Stomach (tissue), 4 donors: ENCODE measurements at regions not wholly inside any gene's neighbourhood (a gene's known extent, or its start where the extent isn't known, plus 50 kb on each side); places are given as distances from the start of the nearest gene placed in this dataset.

ENCODE experiments used
- CTCF ChIP-seq, 7 experiments: fragments of 450-650 bp in 4 of 7; fragments of 200-600 bp in 3 of 7; sonication (generic) in 3 of 7; IDR thresholded peaks; one replicate each; pipeline ENCODE4 v1.5.1; 2016 to 2019; ENCODE audit warnings: antibody characterized with exemption in 7 of 7, control low read depth in 2 of 7, mild to moderate bottlenecking in 1 of 7
- EP300 ChIP-seq: sonication (generic); formaldehyde crosslinking; IDR thresholded peaks from one replicate; pipeline ENCODE4 v1.6.1; 2017; ENCODE audit warnings: antibody characterized with exemption
- POLR2A ChIP-seq, 4 donors: fragments of 450-650 bp; IDR thresholded peaks; one replicate each; pipeline ENCODE4 v1.6.1; 2016; ENCODE audit warnings: antibody characterized with exemption in 4 of 4, control low read depth in 2 of 4, mild to moderate bottlenecking in 1 of 4, moderate library complexity in 1 of 4
- POLR2AphosphoS5 ChIP-seq, 3 donors: sonication (generic); formaldehyde crosslinking; IDR thresholded peaks; one replicate each; pipeline ENCODE4 v1.6.1; 2016; ENCODE audit warnings: antibody characterized with exemption in 3 of 3

DNA sequence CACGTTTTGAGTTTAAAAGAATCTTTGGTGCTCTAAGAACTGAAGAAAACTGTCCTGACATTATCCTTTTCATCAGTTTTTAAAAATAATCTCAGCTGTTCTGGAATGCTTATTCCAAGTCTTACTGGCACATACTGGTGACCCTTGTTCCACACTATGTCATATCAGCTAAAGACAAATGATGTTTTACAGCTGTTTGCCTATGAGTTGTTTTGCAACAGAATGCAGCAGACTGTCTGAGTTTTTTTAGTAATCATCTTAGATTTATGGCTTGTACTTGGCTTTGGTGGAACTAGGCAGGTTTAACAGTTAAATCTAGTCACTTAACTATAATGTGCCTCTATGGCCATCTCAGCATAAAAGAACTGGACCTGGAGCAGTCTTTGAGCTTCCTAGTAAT is 91.6 kb upstream of the GRIN2B start:
- no peak for TF ChIP-seq POLR2A (IDR thresholded peaks at IDR 0.05)
- no peak for TF ChIP-seq CTCF (IDR thresholded peaks at IDR 0.05)
- no peak for TF ChIP-seq EP300
- TF ChIP-seq POLR2AphosphoS5 (IDR thresholded peaks at IDR 0.05), result no peak
